H1 (cell line): ENCODE measurements at regions not wholly inside any gene's neighbourhood (a gene's known extent, or its start where the extent isn't known, plus 50 kb on each side); places are given as distances from the start of the nearest gene placed in this dataset.

ENCODE experiments used
- CTCF ChIA-PET: fragments of 300-600 bp; sonication (Branson Sonifier 250); formaldehyde crosslinking; loops from one replicate; lab custom pipeline; 2021; ENCODE audit not compliant: partially characterized antibody; lab: Charles Lee
- POLR2A ChIA-PET: fragments of 300-600 bp; sonication (Branson Sonifier 250); formaldehyde crosslinking; loops from one replicate; lab custom pipeline; 2021; ENCODE audit warnings: inconsistent platforms; ENCODE audit not compliant: partially characterized antibody; lab: Charles Lee
- DNase-seq, 2 experiments: peaks; one replicate each; pipeline versions ENCODE4 v3.0.0 to v3.0.0-alpha.2; 2010 to 2022; ENCODE audit warnings: low spot score in 2 of 2, low read depth in 1 of 2, mixed read lengths in 1 of 2
- FAIRE-seq: peaks from 2 replicates; lab custom pipeline; 2011; peaks lifted over from hg19 to GRCh38; lab: Jason Lieb, UNC
- H2AFZ ChIP-seq: 2 replicates; pipeline ENCODE4 v1.8.1; 2012; ENCODE audit warnings: low read length, inconsistent platforms
- H2AK5ac ChIP-seq: 2 replicates; pipeline ENCODE4 v1.6.1; 2013; ENCODE audit warnings: low read depth, low read length
- H2BK120ac ChIP-seq: replicated peaks from 2 replicates; pipeline ENCODE3; 2013; ENCODE audit warnings: low read depth, low read length, inconsistent platforms
- H2BK12ac ChIP-seq: 2 replicates; pipeline ENCODE4 v1.6.1; 2013; ENCODE audit warnings: low read depth, low read length
- H2BK15ac ChIP-seq: 2 replicates; pipeline ENCODE4 v1.6.1; 2013; ENCODE audit warnings: low read length
- H2BK20ac ChIP-seq: 2 replicates; pipeline ENCODE4 v1.6.1; 2013; ENCODE audit warnings: low read length
- H2BK5ac ChIP-seq: 2 replicates; pipeline ENCODE4 v1.6.1; 2013; ENCODE audit warnings: low read depth, low read length
- H3K14ac ChIP-seq: 2 replicates; pipeline ENCODE4 v1.6.1; 2013; ENCODE audit warnings: inconsistent platforms; ENCODE audit not compliant: insufficient read length
- H3K18ac ChIP-seq: 2 replicates; pipeline ENCODE4 v1.6.1; 2013; ENCODE audit warnings: low read length; ENCODE audit errors: extremely low read depth
- H3K23ac ChIP-seq: 2 replicates; pipeline ENCODE4 v1.6.1; 2013; ENCODE audit warnings: inconsistent platforms; ENCODE audit not compliant: insufficient read length
- H3K23me2 ChIP-seq: 2 replicates; pipeline ENCODE4 v1.6.1; 2013; ENCODE audit warnings: low read depth, low read length
- H3K27ac ChIP-seq: 2 replicates; pipeline ENCODE4 v1.6.1; 2011; ENCODE audit warnings: low read depth, low read length, inconsistent platforms
- H3K27me3 ChIP-seq, 4 experiments: replicated peaks in 1 of 4; 1 replicate in 1 of 4; 2 replicates in 3 of 4; pipeline versions ENCODE4 v1.6.1 to v1.8.1; 2011 to 2013; ENCODE audit warnings: low read length in 3 of 4, mild to moderate bottlenecking in 3 of 4, inconsistent platforms in 2 of 4, mixed read lengths in 2 of 4, moderate library complexity in 1 of 4; ENCODE audit not compliant: control insufficient read depth in 3 of 4, insufficient read depth in 3 of 4; ENCODE audit errors: extremely low read depth in 1 of 4
- H3K36me3 ChIP-seq, 4 experiments: 2 replicates each; pipeline versions ENCODE4 v1.6.1 to v1.8.1; 2011 to 2013; ENCODE audit warnings: mild to moderate bottlenecking in 4 of 4, low read length in 3 of 4, moderate library complexity in 2 of 4, control low read depth in 1 of 4, inconsistent platforms in 1 of 4; ENCODE audit not compliant: insufficient read depth in 4 of 4, control insufficient read depth in 2 of 4
- H3K4ac ChIP-seq: replicated peaks from 2 replicates; pipeline ENCODE3; 2013; ENCODE audit warnings: low read length, low read depth, mixed read lengths, inconsistent platforms; ENCODE audit not compliant: insufficient read length
- H3K4me1 ChIP-seq, 4 experiments: replicated peaks in 1 of 4; 1 replicate in 1 of 4; 2 replicates in 3 of 4; pipeline versions ENCODE4 v1.6.1 to v1.8.1; 2011 to 2013; ENCODE audit warnings: low read length in 3 of 4, inconsistent platforms in 2 of 4, mixed read lengths in 1 of 4; ENCODE audit not compliant: insufficient read depth in 4 of 4, control insufficient read depth in 3 of 4
- H3K4me2 ChIP-seq, 2 experiments: 2 replicates each; pipeline versions ENCODE4 v1.6.1 to v1.8.1; 2011 to 2013; ENCODE audit warnings: low read depth in 2 of 2, low read length in 2 of 2, control low read depth in 1 of 2, inconsistent platforms in 1 of 2, mild to moderate bottlenecking in 1 of 2; ENCODE audit not compliant: insufficient read depth in 1 of 2
- H3K4me3 ChIP-seq, 4 experiments: fragments of 200-600, 300-600 bp in 1 of 4; sonication (generic), shearing (Covaris generic), sonication (Bioruptor Twin) in 1 of 4; 2 replicates each; pipeline versions ENCODE4 v1.5.1 to v1.8.1; 2011 to 2016; ENCODE audit warnings: low read length in 4 of 4, low read depth in 3 of 4, control low read depth in 2 of 4, inconsistent platforms in 2 of 4, mild to moderate bottlenecking in 2 of 4, mixed read lengths in 1 of 4, moderate library complexity in 1 of 4; ENCODE audit not compliant: insufficient read depth in 2 of 4; ENCODE audit errors: extremely low read depth in 1 of 4
- H3K56ac ChIP-seq: replicated peaks from 2 replicates; pipeline ENCODE3; 2013; ENCODE audit warnings: low read depth, mild to moderate bottlenecking, mixed read lengths, low read length, inconsistent platforms; ENCODE audit not compliant: insufficient read length
- H3K79me1 ChIP-seq: 2 replicates; pipeline ENCODE4 v1.6.1; 2013; ENCODE audit warnings: low read depth, low read length, control low read depth
- H3K79me2 ChIP-seq, 2 experiments: 2 replicates each; pipeline versions ENCODE4 v1.6.1 to v1.8.1; 2012 to 2013; ENCODE audit warnings: low read length in 2 of 2, mild to moderate bottlenecking in 2 of 2, inconsistent platforms in 1 of 2; ENCODE audit not compliant: insufficient read depth in 2 of 2, control insufficient read depth in 1 of 2
- H3K9ac ChIP-seq, 4 experiments: replicated peaks in 1 of 4; 1 replicate in 1 of 4; 2 replicates in 3 of 4; pipeline versions ENCODE4 v1.6.1 to v1.8.1; 2011 to 2013; ENCODE audit warnings: low read depth in 3 of 4, low read length in 3 of 4, control low read depth in 2 of 4, mild to moderate bottlenecking in 2 of 4, moderate library complexity in 2 of 4, inconsistent platforms in 1 of 4; ENCODE audit errors: extremely low read depth in 1 of 4
- H3K9me3 ChIP-seq, 2 experiments: 2 replicates each; pipeline versions ENCODE4 v1.6.1 to v1.8.1; 2012 to 2013; ENCODE audit warnings: mild to moderate bottlenecking in 2 of 2, moderate library complexity in 2 of 2, control low read depth in 1 of 2, inconsistent platforms in 1 of 2, low read depth in 1 of 2, low read length in 1 of 2, mixed read lengths in 1 of 2; ENCODE audit not compliant: insufficient read depth in 2 of 2
- H4K20me1 ChIP-seq, 2 experiments: replicated peaks in 1 of 2; 2 replicates each; pipeline versions ENCODE3 to v1.8.1; 2011 to 2013; ENCODE audit warnings: inconsistent platforms in 2 of 2, low read length in 2 of 2, mild to moderate bottlenecking in 1 of 2; ENCODE audit not compliant: insufficient read depth in 2 of 2, control insufficient read depth in 1 of 2
- H4K5ac ChIP-seq: 2 replicates; pipeline ENCODE4 v1.6.1; 2013; ENCODE audit warnings: low read length, low read depth, mixed read lengths, inconsistent platforms; ENCODE audit not compliant: insufficient read length
- H4K8ac ChIP-seq: 2 replicates; pipeline ENCODE4 v1.8.0; 2013; ENCODE audit warnings: mild to moderate bottlenecking, moderate library complexity, low read length, inconsistent platforms; ENCODE audit not compliant: insufficient read depth; ENCODE audit errors: extremely low read depth
- H4K91ac ChIP-seq: replicated peaks from 2 replicates; pipeline ENCODE3; 2013; ENCODE audit warnings: low read length, mixed read lengths, inconsistent platforms; ENCODE audit not compliant: insufficient read length
- whole genome bisulfite sequencing, 2 experiments: shearing (Covaris generic) in 1 of 2; methylation state at CpG; one replicate each; pipeline versions ENCODE4 v1.1.6 to v1.1.7; 2013 to 2015; ENCODE audit warnings: low lambda C conversion rate in 2 of 2, mixed read lengths in 2 of 2, inconsistent platforms in 1 of 2, low coverage in 1 of 2, missing lambda C conversion rate in 1 of 2; ENCODE audit not compliant: insufficient replicate concordance in 2 of 2, insufficient coverage in 1 of 2, insufficient read length in 1 of 2; ENCODE audit errors: extremely low coverage in 1 of 2, missing lambda C conversion rate in 1 of 2; 5-methylcytosine and 5-hydroxymethylcytosine counted together
- TF ChIP-seq, protein P1 (sequence below): fragments of 300-600 bp; sonication (generic); IDR thresholded peaks from 2 replicates; pipeline ENCODE4 v1.7.1; 2012; ENCODE audit warnings: low read length, moderate library complexity, mild to moderate bottlenecking, inconsistent platforms; ENCODE audit not compliant: insufficient replicate concordance

DNA sequence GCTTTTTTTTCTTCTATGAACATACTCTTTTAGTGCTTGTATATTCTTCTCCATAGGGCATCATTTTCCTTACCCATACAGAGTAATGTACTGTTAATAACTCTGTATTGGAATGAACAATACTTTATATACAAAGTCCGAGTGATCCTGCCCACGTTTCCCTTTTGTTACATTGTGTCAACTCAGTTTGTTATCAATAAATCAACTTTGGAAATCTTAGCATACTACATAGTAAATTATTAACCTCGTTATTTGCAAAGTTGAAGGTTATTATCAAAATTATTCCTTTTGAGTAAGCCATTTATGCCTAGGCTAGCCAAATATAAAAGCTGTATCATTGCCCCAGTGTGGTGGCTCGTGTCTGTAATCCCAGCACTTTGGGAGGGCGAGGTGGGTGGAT lies 937.4 kb upstream of the TMPRSS15 start:
- no peak for FAIRE-seq
- no peaks in the 10 kb centered on the region for H4K20me1 ChIP-seq
- no peak overlapping the region for H2BK5ac ChIP-seq
- no peaks in the 10 kb centered on the region for H3K4me1 ChIP-seq
- H3K9ac ChIP-seq = no peak overlapping the region
- no peak overlapping the region for H2AK5ac ChIP-seq
- 93% methylated on average over 5 of the region's 5 CpGs; no CpG with 5 or more reads in 1 of the 2 experiments for WGBS, 2 experiments
- no peak overlapping the region for H3K4ac ChIP-seq
- H3K14ac ChIP-seq = no peak overlapping the region
- no peak for DNase-seq
- H3K9me3 ChIP-seq = no peaks in the 10 kb centered on the region
- ChIA-PET CTCF (no interaction called here), POLR2A (no interaction called here)
- no peak overlapping the region for H2AFZ ChIP-seq
- no peak overlapping the region for H2BK120ac ChIP-seq
- no peak overlapping the region for H4K8ac ChIP-seq
- no peak overlapping the region for H3K27ac ChIP-seq
- no peak overlapping the region for H2BK15ac ChIP-seq
- no peaks in the 10 kb centered on the region for H3K27me3 ChIP-seq
- no peak overlapping the region for H2BK20ac ChIP-seq
- H3K4me2 ChIP-seq = no peak overlapping the region
- no peak overlapping the region for H4K5ac ChIP-seq
- no peak overlapping the region for H2BK12ac ChIP-seq
- no peaks in the 10 kb centered on the region for H3K36me3 ChIP-seq
- no peak overlapping the region for H4K91ac ChIP-seq
- no peak overlapping the region for H3K4me3 ChIP-seq
- no peak overlapping the region for H3K56ac ChIP-seq
- no peak overlapping the region for H3K23ac ChIP-seq
- H3K23me2 ChIP-seq = no peaks in the 10 kb centered on the region
- H3K79me1 ChIP-seq = no peaks in the 10 kb centered on the region
- no peak overlapping the region for H3K18ac ChIP-seq
- H3K79me2 ChIP-seq = no peaks in the 10 kb centered on the region
- TF ChIP-seq, protein P1, sequence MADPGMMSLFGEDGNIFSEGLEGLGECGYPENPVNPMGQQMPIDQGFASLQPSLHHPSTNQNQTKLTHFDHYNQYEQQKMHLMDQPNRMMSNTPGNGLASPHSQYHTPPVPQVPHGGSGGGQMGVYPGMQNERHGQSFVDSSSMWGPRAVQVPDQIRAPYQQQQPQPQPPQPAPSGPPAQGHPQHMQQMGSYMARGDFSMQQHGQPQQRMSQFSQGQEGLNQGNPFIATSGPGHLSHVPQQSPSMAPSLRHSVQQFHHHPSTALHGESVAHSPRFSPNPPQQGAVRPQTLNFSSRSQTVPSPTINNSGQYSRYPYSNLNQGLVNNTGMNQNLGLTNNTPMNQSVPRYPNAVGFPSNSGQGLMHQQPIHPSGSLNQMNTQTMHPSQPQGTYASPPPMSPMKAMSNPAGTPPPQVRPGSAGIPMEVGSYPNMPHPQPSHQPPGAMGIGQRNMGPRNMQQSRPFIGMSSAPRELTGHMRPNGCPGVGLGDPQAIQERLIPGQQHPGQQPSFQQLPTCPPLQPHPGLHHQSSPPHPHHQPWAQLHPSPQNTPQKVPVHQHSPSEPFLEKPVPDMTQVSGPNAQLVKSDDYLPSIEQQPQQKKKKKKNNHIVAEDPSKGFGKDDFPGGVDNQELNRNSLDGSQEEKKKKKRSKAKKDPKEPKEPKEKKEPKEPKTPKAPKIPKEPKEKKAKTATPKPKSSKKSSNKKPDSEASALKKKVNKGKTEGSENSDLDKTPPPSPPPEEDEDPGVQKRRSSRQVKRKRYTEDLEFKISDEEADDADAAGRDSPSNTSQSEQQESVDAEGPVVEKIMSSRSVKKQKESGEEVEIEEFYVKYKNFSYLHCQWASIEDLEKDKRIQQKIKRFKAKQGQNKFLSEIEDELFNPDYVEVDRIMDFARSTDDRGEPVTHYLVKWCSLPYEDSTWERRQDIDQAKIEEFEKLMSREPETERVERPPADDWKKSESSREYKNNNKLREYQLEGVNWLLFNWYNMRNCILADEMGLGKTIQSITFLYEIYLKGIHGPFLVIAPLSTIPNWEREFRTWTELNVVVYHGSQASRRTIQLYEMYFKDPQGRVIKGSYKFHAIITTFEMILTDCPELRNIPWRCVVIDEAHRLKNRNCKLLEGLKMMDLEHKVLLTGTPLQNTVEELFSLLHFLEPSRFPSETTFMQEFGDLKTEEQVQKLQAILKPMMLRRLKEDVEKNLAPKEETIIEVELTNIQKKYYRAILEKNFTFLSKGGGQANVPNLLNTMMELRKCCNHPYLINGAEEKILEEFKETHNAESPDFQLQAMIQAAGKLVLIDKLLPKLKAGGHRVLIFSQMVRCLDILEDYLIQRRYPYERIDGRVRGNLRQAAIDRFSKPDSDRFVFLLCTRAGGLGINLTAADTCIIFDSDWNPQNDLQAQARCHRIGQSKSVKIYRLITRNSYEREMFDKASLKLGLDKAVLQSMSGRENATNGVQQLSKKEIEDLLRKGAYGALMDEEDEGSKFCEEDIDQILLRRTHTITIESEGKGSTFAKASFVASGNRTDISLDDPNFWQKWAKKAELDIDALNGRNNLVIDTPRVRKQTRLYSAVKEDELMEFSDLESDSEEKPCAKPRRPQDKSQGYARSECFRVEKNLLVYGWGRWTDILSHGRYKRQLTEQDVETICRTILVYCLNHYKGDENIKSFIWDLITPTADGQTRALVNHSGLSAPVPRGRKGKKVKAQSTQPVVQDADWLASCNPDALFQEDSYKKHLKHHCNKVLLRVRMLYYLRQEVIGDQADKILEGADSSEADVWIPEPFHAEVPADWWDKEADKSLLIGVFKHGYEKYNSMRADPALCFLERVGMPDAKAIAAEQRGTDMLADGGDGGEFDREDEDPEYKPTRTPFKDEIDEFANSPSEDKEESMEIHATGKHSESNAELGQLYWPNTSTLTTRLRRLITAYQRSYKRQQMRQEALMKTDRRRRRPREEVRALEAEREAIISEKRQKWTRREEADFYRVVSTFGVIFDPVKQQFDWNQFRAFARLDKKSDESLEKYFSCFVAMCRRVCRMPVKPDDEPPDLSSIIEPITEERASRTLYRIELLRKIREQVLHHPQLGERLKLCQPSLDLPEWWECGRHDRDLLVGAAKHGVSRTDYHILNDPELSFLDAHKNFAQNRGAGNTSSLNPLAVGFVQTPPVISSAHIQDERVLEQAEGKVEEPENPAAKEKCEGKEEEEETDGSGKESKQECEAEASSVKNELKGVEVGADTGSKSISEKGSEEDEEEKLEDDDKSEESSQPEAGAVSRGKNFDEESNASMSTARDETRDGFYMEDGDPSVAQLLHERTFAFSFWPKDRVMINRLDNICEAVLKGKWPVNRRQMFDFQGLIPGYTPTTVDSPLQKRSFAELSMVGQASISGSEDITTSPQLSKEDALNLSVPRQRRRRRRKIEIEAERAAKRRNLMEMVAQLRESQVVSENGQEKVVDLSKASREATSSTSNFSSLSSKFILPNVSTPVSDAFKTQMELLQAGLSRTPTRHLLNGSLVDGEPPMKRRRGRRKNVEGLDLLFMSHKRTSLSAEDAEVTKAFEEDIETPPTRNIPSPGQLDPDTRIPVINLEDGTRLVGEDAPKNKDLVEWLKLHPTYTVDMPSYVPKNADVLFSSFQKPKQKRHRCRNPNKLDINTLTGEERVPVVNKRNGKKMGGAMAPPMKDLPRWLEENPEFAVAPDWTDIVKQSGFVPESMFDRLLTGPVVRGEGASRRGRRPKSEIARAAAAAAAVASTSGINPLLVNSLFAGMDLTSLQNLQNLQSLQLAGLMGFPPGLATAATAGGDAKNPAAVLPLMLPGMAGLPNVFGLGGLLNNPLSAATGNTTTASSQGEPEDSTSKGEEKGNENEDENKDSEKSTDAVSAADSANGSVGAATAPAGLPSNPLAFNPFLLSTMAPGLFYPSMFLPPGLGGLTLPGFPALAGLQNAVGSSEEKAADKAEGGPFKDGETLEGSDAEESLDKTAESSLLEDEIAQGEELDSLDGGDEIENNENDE = no peak
